HG02763 (cell line): ENCODE measurements at regions not wholly inside any gene's neighbourhood (a gene's known extent, or its start where the extent isn't known, plus 50 kb on each side); places are given as distances from the start of the nearest gene placed in this dataset.
"Not testable (repeated sequence)": the region's sequence is repeated elsewhere in the genome, so short reads cannot be mapped to it uniquely, and the experiment has no call there.

Experiments used
- ATAC-seq: cut with Tn5 transposase; IDR thresholded peaks from one replicate; pipeline ENCODE4 v1.9.1; 2021; ENCODE audit warnings: mild to moderate bottlenecking, moderate library complexity; ENCODE audit not compliant: unreplicated experiment

GRCh38 chr16:59164461-59164860 is 430.3 kb upstream of the GOT2 start:
- ATAC-seq, result no peak

- ATAC-seq, result no peak
Measured at GRCh38 chr16:59163371-59164055, 429.4 kb upstream of the GOT2 start.

- no peak for ATAC-seq
Measured at GRCh38 chr16:59161679-59162078, 427.6 kb upstream of the GOT2 start.

GRCh38 chr16:59154295-59154694 is 420.2 kb upstream of the GOT2 start:
- no peak for ATAC-seq

- no peak for ATAC-seq
Measured at GRCh38 chr16:59148769-59149155, 414.6 kb upstream of the GOT2 start.

GRCh38 chr16:59148056-59148768 is 414.1 kb upstream of the GOT2 start:
- no peak for ATAC-seq

GRCh38 chr16:59146140-59146539 is 412.0 kb upstream of the GOT2 start:
- no peak for ATAC-seq

- ATAC-seq, result no peak
Measured at GRCh38 chr16:59144841-59145240, 410.7 kb upstream of the GOT2 start.

- no peak for ATAC-seq
Measured at GRCh38 chr16:59144326-59144725, 410.2 kb upstream of the GOT2 start.

GRCh38 chr16:59126486-59126885 is 392.4 kb upstream of the GOT2 start:
- ATAC-seq, result no peak

GRCh38 chr16:59124056-59124455 is 389.9 kb upstream of the GOT2 start:
- no peak for ATAC-seq

GRCh38 chr16:59123479-59123878 is 389.4 kb upstream of the GOT2 start:
- ATAC-seq, result no peak

GRCh38 chr16:59122262-59122537 is 388.1 kb upstream of the GOT2 start:
- ATAC-seq, result no peak

- ATAC-seq, result no peak
Measured at GRCh38 chr16:59121411-59122261, 387.5 kb upstream of the GOT2 start.

- ATAC-seq, result no peak
Measured at GRCh38 chr16:59116744-59117143, 382.6 kb upstream of the GOT2 start.

- ATAC-seq, result no peak
Measured at GRCh38 chr16:59114790-59115189, 380.7 kb upstream of the GOT2 start.

GRCh38 chr16:59113004-59113670 is 379.0 kb upstream of the GOT2 start:
- no peak for ATAC-seq

GRCh38 chr16:59111280-59111679 is 377.2 kb upstream of the GOT2 start:
- ATAC-seq, result no peak

- no peak for ATAC-seq
Measured at GRCh38 chr16:59108374-59108773, 374.3 kb upstream of the GOT2 start.

- not testable (repeated sequence) for ATAC-seq
Measured at GRCh38 chr16:59096682-59097081, 362.6 kb upstream of the GOT2 start.

- ATAC-seq, result no peak
Measured at GRCh38 chr16:59090541-59090940, 356.4 kb upstream of the GOT2 start.
